Stimulated activated CD8-positive, alpha-beta memory T cell treated with anti-CD3 and anti-CD28 coated beads, Interleukin-12 subunit alpha, Interleukin-12 subunit beta, amount 100 ng/mL, for 24 hours (primary cell): ENCODE measurements at regions not wholly inside any gene's neighbourhood (a gene's known extent, or its start where the extent isn't known, plus 50 kb on each side); places are given as distances from the start of the nearest gene placed in this dataset.
A peak's percentile ranks its signal among the peaks of the same experiment; 100 is the strongest.
"Not testable (repeated sequence)": the region's sequence is repeated elsewhere in the genome, so short reads cannot be mapped to it uniquely, and the experiment has no call there.

Source experiments
- DNase-seq: peaks from one replicate; pipeline ENCODE4 v3.0.0-alpha.2; 2020; ENCODE audit errors: extremely low read depth

GRCh38 chr16:82300374-82300951 is 130.4 kb upstream of the MPHOSPH6 start:
- DNase-seq = no peak

GRCh38 chr16:82298472-82298871 is 128.4 kb upstream of the MPHOSPH6 start:
- no peak for DNase-seq

GRCh38 chr16:82295290-82296201 is 125.5 kb upstream of the MPHOSPH6 start:
- no peak for DNase-seq

GRCh38 chr16:82293671-82294070 is 123.6 kb upstream of the MPHOSPH6 start:
- no peak for DNase-seq

- DNase-seq = no peak
Observed at GRCh38 chr16:82287937-82288336, 117.9 kb upstream of the MPHOSPH6 start.

- no peak for DNase-seq
Observed at GRCh38 chr16:82282662-82283061, 112.6 kb upstream of the MPHOSPH6 start.

- no peak for DNase-seq
Observed at GRCh38 chr16:82281544-82281943, 111.5 kb upstream of the MPHOSPH6 start.

GRCh38 chr16:82280867-82281266 is 110.8 kb upstream of the MPHOSPH6 start:
- no peak for DNase-seq

- DNase-seq = not testable (repeated sequence)
Observed at GRCh38 chr16:82275349-82275748, 105.3 kb upstream of the MPHOSPH6 start.

GRCh38 chr16:82271636-82272035 is 101.6 kb upstream of the MPHOSPH6 start:
- DNase-seq = no peak

- not testable (repeated sequence) for DNase-seq
Observed at GRCh38 chr16:82267675-82268074, 97.7 kb upstream of the MPHOSPH6 start.

- DNase-seq = no peak
Observed at GRCh38 chr16:82265809-82266208, 95.8 kb upstream of the MPHOSPH6 start.

GRCh38 chr16:82264756-82265155 is 94.7 kb upstream of the MPHOSPH6 start:
- DNase-seq = no peak

GRCh38 chr16:82263521-82264143 is 93.6 kb upstream of the MPHOSPH6 start:
- peak; percentile 3 for DNase-seq

GRCh38 chr16:82262244-82262643 is 92.2 kb upstream of the MPHOSPH6 start:
- no peak for DNase-seq

GRCh38 chr16:82260212-82260795 is 90.3 kb upstream of the MPHOSPH6 start:
- no peak for DNase-seq

GRCh38 chr16:82259731-82260130 is 89.7 kb upstream of the MPHOSPH6 start:
- DNase-seq = no peak

- DNase-seq = no peak
Observed at GRCh38 chr16:82257990-82258389, 88.0 kb upstream of the MPHOSPH6 start.

GRCh38 chr16:82252582-82252981 is 82.6 kb upstream of the MPHOSPH6 start:
- DNase-seq = no peak

- DNase-seq = no peak
Observed at GRCh38 chr16:82248677-82249076, 78.7 kb upstream of the MPHOSPH6 start.

GRCh38 chr16:82248012-82248656 is 78.1 kb upstream of the MPHOSPH6 start:
- DNase-seq = no peak

- no peak for DNase-seq
Observed at GRCh38 chr16:82242201-82242600, 72.2 kb upstream of the MPHOSPH6 start.
